ENCODE measurements at regions not wholly inside any gene's neighbourhood (a gene's known extent, or its start where the extent isn't known, plus 50 kb on each side); places are given as distances from the start of the nearest gene placed in this dataset.

DNA sequence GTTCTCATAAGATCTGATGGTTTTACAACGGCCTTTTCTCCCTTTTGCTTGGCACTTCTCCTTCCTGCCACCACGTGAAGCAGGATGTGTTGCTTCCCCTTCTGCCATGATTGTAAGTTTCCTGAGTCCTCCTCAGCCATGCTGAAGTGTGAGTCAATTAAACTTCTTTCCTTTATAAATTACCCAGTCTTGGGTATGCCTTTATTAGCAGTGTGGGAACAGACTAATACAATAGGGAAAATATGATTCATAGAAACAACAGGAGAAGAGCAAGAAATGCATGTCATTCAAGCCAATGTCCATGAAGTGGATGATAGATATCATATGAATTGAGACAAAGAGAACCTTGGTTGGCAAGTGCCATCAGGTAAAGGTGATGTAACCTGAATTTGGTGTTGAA, 128.3 kb upstream of the HAPLN1 start:
- CTCF ChIA-PET (ENCODE audit: low intra/inter-chr PET ratio): no interaction called here
- BruUV-seq (replicated peaks): no TSS peak
- H2AFZ ChIP-seq (ENCODE audit: low read depth, low read length): no peak overlapping the region
- no peak overlapping the region for H3K9ac ChIP-seq (ENCODE audit: insufficient read depth in 1 of 2, low read depth in 2 of 2, low read length in 2 of 2)
- H4K20me1 ChIP-seq (replicated peaks; ENCODE audit: control insufficient read depth, insufficient read depth, low read length): no peaks in the 10 kb centered on the region
- no peaks in the 10 kb centered on the region for H3K79me2 ChIP-seq (ENCODE audit: control insufficient read depth, insufficient read depth, low read length)
- no peaks in the 10 kb centered on the region for H3K4me1 ChIP-seq (replicated peaks in 1 of 2; ENCODE audit: control insufficient read depth in 2 of 2, insufficient read depth in 2 of 2, low read length in 2 of 2)
- in situ Hi-C loops (cut with MboI) (no loop called here), intact Hi-C loops (cut with micrococcal nuclease) (no loop called here)
- POLR2A ChIA-PET: no interaction called here
- H3K36me3 ChIP-seq (ENCODE audit: control insufficient read depth, insufficient read depth, low read length): no peaks in the 10 kb centered on the region
- H3K9me1 ChIP-seq (ENCODE audit: control insufficient read depth, insufficient read depth, low read length): no peaks in the 10 kb centered on the region
- no peak overlapping the region for H3K4me3 ChIP-seq
- no peaks in the 10 kb centered on the region for H3K27me3 ChIP-seq (ENCODE audit: control insufficient read depth in 2 of 2, insufficient read depth in 2 of 2, low read length in 2 of 2)
- FAIRE-seq: no peak
- no peak overlapping the region for H3K27ac ChIP-seq (ENCODE audit: extremely low read depth, low read depth, low read length)
- no peak for ATAC-seq
- TF ChIP-seq ZNF133 (CRISPR knock-in tag; IDR thresholded peaks at IDR 0.05): no peak
- TF ChIP-seq, protein P1, sequence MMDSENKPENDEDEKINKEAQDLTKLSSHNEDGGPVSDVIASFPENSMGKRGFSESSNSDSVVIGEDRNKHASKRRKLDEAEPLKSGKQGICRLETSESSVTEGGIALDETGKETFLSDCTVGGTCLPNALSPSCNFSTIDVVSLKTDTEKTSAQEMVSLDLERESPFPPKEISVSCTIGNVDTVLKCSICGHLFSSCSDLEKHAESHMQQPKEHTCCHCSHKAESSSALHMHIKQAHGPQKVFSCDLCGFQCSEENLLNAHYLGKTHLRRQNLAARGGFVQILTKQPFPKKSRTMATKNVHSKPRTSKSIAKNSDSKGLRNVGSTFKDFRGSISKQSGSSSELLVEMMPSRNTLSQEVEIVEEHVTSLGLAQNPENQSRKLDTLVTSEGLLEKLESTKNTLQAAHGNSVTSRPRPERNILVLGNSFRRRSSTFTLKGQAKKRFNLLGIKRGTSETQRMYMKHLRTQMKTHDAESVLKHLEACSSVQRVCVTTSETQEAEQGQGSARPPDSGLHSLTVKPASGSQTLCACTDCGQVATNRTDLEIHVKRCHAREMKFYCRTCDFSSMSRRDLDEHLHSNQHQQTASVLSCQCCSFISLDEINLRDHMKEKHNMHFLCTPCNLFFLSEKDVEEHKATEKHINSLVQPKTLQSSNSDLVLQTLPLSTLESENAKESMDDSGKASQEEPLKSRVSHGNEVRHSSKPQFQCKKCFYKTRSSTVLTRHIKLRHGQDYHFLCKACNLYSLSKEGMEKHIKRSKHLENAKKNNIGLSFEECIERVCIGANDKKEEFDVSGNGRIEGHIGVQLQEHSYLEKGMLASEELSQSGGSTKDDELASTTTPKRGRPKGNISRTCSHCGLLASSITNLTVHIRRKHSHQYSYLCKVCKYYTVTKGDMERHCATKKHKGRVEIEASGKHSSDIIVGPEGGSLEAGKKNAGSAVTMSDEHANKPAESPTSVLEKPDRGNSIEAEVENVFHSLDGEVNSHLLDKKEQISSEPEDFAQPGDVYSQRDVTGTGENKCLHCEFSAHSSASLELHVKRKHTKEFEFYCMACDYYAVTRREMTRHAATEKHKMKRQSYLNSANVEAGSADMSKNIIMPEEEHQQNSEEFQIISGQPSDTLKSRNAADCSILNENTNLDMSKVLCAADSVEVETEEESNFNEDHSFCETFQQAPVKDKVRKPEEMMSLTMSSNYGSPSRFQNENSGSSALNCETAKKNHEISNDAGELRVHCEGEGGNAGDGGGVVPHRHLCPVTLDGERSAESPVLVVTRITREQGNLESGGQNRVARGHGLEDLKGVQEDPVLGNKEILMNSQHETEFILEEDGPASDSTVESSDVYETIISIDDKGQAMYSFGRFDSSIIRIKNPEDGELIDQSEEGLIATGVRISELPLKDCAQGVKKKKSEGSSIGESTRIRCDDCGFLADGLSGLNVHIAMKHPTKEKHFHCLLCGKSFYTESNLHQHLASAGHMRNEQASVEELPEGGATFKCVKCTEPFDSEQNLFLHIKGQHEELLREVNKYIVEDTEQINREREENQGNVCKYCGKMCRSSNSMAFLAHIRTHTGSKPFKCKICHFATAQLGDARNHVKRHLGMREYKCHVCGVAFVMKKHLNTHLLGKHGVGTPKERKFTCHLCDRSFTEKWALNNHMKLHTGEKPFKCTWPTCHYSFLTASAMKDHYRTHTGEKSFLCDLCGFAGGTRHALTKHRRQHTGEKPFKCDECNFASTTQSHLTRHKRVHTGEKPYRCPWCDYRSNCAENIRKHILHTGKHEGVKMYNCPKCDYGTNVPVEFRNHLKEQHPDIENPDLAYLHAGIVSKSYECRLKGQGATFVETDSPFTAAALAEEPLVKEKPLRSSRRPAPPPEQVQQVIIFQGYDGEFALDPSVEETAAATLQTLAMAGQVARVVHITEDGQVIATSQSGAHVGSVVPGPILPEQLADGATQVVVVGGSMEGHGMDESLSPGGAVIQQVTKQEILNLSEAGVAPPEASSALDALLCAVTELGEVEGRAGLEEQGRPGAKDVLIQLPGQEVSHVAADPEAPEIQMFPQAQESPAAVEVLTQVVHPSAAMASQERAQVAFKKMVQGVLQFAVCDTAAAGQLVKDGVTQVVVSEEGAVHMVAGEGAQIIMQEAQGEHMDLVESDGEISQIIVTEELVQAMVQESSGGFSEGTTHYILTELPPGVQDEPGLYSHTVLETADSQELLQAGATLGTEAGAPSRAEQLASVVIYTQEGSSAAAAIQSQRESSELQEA (IDR thresholded peaks at IDR 0.05; ENCODE audit: low read depth): no peak
- TF ChIP-seq CEBPB (tag; IDR thresholded peaks at IDR 0.05): no peak
- TF ChIP-seq, protein P2, sequence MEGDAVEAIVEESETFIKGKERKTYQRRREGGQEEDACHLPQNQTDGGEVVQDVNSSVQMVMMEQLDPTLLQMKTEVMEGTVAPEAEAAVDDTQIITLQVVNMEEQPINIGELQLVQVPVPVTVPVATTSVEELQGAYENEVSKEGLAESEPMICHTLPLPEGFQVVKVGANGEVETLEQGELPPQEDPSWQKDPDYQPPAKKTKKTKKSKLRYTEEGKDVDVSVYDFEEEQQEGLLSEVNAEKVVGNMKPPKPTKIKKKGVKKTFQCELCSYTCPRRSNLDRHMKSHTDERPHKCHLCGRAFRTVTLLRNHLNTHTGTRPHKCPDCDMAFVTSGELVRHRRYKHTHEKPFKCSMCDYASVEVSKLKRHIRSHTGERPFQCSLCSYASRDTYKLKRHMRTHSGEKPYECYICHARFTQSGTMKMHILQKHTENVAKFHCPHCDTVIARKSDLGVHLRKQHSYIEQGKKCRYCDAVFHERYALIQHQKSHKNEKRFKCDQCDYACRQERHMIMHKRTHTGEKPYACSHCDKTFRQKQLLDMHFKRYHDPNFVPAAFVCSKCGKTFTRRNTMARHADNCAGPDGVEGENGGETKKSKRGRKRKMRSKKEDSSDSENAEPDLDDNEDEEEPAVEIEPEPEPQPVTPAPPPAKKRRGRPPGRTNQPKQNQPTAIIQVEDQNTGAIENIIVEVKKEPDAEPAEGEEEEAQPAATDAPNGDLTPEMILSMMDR (IDR thresholded peaks at IDR 0.05 in 2 of 3, conservative IDR thresholded peaks at IDR 0.05 in 1 of 3; ENCODE audit: insufficient read depth in 2 of 3, low read depth in 1 of 3, low read length in 3 of 3): no peak
- TF ChIP-seq, protein P3, sequence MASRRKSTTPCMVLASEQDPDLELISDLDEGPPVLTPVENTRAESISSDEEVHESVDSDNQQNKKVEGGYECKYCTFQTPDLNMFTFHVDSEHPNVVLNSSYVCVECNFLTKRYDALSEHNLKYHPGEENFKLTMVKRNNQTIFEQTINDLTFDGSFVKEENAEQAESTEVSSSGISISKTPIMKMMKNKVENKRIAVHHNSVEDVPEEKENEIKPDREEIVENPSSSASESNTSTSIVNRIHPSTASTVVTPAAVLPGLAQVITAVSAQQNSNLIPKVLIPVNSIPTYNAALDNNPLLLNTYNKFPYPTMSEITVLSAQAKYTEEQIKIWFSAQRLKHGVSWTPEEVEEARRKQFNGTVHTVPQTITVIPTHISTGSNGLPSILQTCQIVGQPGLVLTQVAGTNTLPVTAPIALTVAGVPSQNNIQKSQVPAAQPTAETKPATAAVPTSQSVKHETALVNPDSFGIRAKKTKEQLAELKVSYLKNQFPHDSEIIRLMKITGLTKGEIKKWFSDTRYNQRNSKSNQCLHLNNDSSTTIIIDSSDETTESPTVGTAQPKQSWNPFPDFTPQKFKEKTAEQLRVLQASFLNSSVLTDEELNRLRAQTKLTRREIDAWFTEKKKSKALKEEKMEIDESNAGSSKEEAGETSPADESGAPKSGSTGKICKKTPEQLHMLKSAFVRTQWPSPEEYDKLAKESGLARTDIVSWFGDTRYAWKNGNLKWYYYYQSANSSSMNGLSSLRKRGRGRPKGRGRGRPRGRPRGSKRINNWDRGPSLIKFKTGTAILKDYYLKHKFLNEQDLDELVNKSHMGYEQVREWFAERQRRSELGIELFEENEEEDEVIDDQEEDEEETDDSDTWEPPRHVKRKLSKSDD (conservative IDR thresholded peaks at IDR 0.05; ENCODE audit: low read length): no peak
- TF ChIP-seq EP300 (IDR thresholded peaks at IDR 0.05; ENCODE audit: low read length): no peak
- DNase-seq (ENCODE audit: extremely low read depth in 1 of 4, low spot score in 3 of 4): no peak
- H3K9me3 ChIP-seq (replicated peaks; ENCODE audit: control insufficient read depth, insufficient read depth, low read depth, low read length): no peaks in the 10 kb centered on the region
- H3K4me2 ChIP-seq (ENCODE audit: insufficient read depth, low read length): no peak overlapping the region
- 0% methylated on average over 2 of the region's 2 CpGs for WGBS (ENCODE audit: insufficient coverage, low coverage, missing lambda C conversion rate)
